Mesendoderm (in vitro differentiated cells): ENCODE measurements at regions not wholly inside any gene's neighbourhood (a gene's known extent, or its start where the extent isn't known, plus 50 kb on each side); places are given as distances from the start of the nearest gene placed in this dataset.

Source experiments
- DNase-seq: peaks from one replicate; pipeline ENCODE4 v3.0.0; 2013
- H2AK5ac ChIP-seq: 2 replicates; pipeline ENCODE4 v1.6.1; 2013; ENCODE audit warnings: low read length, inconsistent platforms
- H2BK120ac ChIP-seq: 2 replicates; pipeline ENCODE4 v1.6.1; 2013; ENCODE audit warnings: low read depth, mild to moderate bottlenecking, low read length, moderate library complexity, mixed read lengths
- H2BK15ac ChIP-seq: replicated peaks from 2 replicates; pipeline ENCODE4 v1.6.1; 2013; ENCODE audit warnings: low read depth, mild to moderate bottlenecking, moderate library complexity
- H2BK5ac ChIP-seq: 2 replicates; pipeline ENCODE4 v1.6.1; 2013; ENCODE audit warnings: low read length, inconsistent platforms
- H3K18ac ChIP-seq: 2 replicates; pipeline ENCODE4 v1.6.1; 2013; ENCODE audit warnings: mild to moderate bottlenecking, low read length, mixed read lengths
- H3K23ac ChIP-seq: one replicate; pipeline ENCODE4 v1.6.1; 2013; ENCODE audit warnings: low read length
- H3K27ac ChIP-seq: 2 replicates; pipeline ENCODE4 v1.5.1; 2013; ENCODE audit warnings: low read depth, mild to moderate bottlenecking, inconsistent platforms, low read length, moderate library complexity
- H3K27me3 ChIP-seq: 2 replicates; pipeline ENCODE4 v1.6.1; 2013; ENCODE audit warnings: low read length, control low read depth, mild to moderate bottlenecking, inconsistent platforms; ENCODE audit not compliant: insufficient read depth, poor library complexity
- H3K36me3 ChIP-seq: 2 replicates; pipeline ENCODE4 v1.6.1; 2013; ENCODE audit warnings: low read length, inconsistent platforms; ENCODE audit not compliant: control insufficient read depth, insufficient read depth
- H3K4ac ChIP-seq: one replicate; pipeline ENCODE4 v1.6.1; 2013; ENCODE audit warnings: low read depth, mild to moderate bottlenecking, low read length, moderate library complexity
- H3K4me1 ChIP-seq: 2 replicates; pipeline ENCODE4 v1.6.1; 2013; ENCODE audit warnings: low read depth, low read length, inconsistent platforms; ENCODE audit not compliant: control insufficient read depth
- H3K4me2 ChIP-seq: 2 replicates; pipeline ENCODE4 v1.6.1; 2013; ENCODE audit warnings: low read length
- H3K4me3 ChIP-seq: 2 replicates; pipeline ENCODE4 v1.5.1; 2013; ENCODE audit warnings: mild to moderate bottlenecking, low read length
- H3K56ac ChIP-seq: one replicate; pipeline ENCODE4 v1.6.1; 2013; ENCODE audit warnings: low read length
- H3K79me1 ChIP-seq: 2 replicates; pipeline ENCODE4 v1.6.1; 2013; ENCODE audit warnings: low read length, inconsistent platforms
- H3K79me2 ChIP-seq: 2 replicates; pipeline ENCODE4 v1.6.1; 2013; ENCODE audit warnings: mild to moderate bottlenecking, low read length; ENCODE audit not compliant: control insufficient read depth, insufficient read depth
- H3K9ac ChIP-seq: 2 replicates; pipeline ENCODE4 v1.6.1; 2013; ENCODE audit warnings: low read length, inconsistent platforms
- H4K5ac ChIP-seq: one replicate; pipeline ENCODE4 v1.6.1; 2013; ENCODE audit warnings: low read length
- H4K8ac ChIP-seq: one replicate; pipeline ENCODE4 v1.6.1; 2013; ENCODE audit warnings: low read depth, mild to moderate bottlenecking, control low read depth, low read length, moderate library complexity
- WGBS: extraction: QIAGEN DNeasy Blood & Tissue Kit; methylation state at CpG from one replicate; pipeline ENCODE4 v1.1.7; 2013; ENCODE audit warnings: low lambda C conversion rate, missing lambda C conversion rate; ENCODE audit not compliant: insufficient coverage; ENCODE audit errors: extremely low coverage; 5-methylcytosine and 5-hydroxymethylcytosine counted together

DNA sequence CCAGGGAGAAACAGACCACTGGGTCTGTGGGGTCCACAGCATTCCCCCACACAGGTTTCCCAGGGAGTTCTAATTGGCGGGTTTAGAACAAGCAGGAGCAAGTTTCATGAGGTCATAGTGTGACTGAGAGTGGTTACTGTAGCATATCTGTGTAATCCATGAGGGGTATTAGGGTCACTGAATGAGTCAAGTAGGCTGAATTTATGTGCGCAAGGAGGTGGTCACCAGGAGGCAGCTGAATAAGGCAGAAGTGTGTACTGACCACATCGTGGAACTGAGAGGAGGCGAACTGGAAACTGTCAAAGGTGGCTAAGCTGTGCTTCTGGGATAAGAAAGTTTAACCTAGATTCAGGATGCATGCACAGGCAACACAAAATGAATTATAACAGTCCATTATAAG is 876.0 kb downstream of the METTL15 start:
- H3K4me3 ChIP-seq, result no peak overlapping the region
- no peak overlapping the region for H3K4ac ChIP-seq
- H3K27ac ChIP-seq, result no peak overlapping the region
- no peak overlapping the region for H3K23ac ChIP-seq
- H3K4me2 ChIP-seq, result no peak overlapping the region
- H2AK5ac ChIP-seq, result no peak overlapping the region
- no peak overlapping the region for H2BK120ac ChIP-seq
- H3K9ac ChIP-seq, result no peak overlapping the region
- H2BK5ac ChIP-seq, result no peak overlapping the region
- no peaks in the 10 kb centered on the region for H3K27me3 ChIP-seq
- no peaks in the 10 kb centered on the region for H3K79me2 ChIP-seq
- no CpG with 5 or more reads among the region's 4 CpGs for WGBS
- H4K8ac ChIP-seq, result no peak overlapping the region
- H3K79me1 ChIP-seq, result no peaks in the 10 kb centered on the region
- no peaks in the 10 kb centered on the region for H3K4me1 ChIP-seq
- H3K36me3 ChIP-seq, result no peaks in the 10 kb centered on the region
- no peak overlapping the region for H3K56ac ChIP-seq
- no peak for DNase-seq
- no peak overlapping the region for H3K18ac ChIP-seq
- no peak overlapping the region for H4K5ac ChIP-seq
- H2BK15ac ChIP-seq, result no peak overlapping the region

DNA sequence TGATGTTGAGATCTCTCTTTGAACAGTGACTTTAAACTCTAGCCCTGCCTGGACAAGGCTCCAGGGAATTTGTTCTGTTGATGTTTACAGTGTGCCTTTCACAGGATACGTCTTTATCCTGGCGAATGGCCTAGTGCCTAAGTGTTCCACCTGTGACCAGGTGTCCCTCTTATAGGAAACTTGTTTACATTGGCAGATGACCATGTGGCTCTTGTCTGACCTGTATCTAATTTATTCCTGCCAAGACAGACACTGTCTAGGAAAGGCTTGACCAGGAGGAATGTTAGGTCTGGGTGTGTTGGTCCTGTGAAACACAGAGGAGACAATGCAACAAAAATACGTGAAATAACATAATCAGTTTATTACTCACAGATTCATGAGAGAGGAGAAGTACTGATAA is 875.6 kb downstream of the METTL15 start:
- H2AK5ac ChIP-seq, result no peak overlapping the region

DNA sequence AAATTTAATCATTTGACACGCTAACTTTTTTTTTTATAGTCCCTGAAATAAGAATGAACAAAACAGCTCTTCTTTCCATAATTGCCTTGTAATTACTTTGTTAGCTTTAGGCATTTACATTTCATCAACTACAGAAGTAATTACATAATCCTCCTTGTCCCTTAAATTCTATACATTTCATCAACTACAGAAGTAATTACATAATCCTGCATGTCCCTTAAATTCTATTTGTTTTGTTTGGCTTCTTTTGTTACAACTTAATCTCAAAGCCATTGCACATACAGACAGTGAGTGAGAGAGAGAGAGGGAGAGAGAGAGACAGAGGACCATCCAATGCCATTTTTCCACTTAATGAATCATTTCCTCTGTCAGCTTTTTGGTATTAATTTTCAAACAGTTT is 873.2 kb downstream of the METTL15 start:
- H3K4me3 ChIP-seq, result no peak overlapping the region
- DNase-seq, result no peak
- H3K79me2 ChIP-seq, result no peaks in the 10 kb centered on the region
- no peaks in the 10 kb centered on the region for H3K27me3 ChIP-seq
- H2BK120ac ChIP-seq, result no peak overlapping the region
- no peak overlapping the region for H3K18ac ChIP-seq
- no peak overlapping the region for H4K5ac ChIP-seq
- no peak overlapping the region for H2BK5ac ChIP-seq
- no peaks in the 10 kb centered on the region for H3K36me3 ChIP-seq
- no peak overlapping the region for H2AK5ac ChIP-seq
- no peaks in the 10 kb centered on the region for H3K4me1 ChIP-seq
- H3K4me2 ChIP-seq, result no peak overlapping the region
- H3K79me1 ChIP-seq, result no peaks in the 10 kb centered on the region
- H3K56ac ChIP-seq, result no peak overlapping the region
- H4K8ac ChIP-seq, result no peak overlapping the region
- no peak overlapping the region for H3K23ac ChIP-seq
- H3K27ac ChIP-seq, result no peak overlapping the region
- no CpG with 5 or more reads among the region's 1 CpG for WGBS
- H3K4ac ChIP-seq, result no peak overlapping the region
- no peak overlapping the region for H2BK15ac ChIP-seq
- no peak overlapping the region for H3K9ac ChIP-seq

More for the DNA sequence above, 875.6 kb downstream of the METTL15 start:
- H3K4me3 ChIP-seq, result no peak overlapping the region
- no peaks in the 10 kb centered on the region for H3K79me1 ChIP-seq
- H3K23ac ChIP-seq, result no peak overlapping the region
- H3K18ac ChIP-seq, result no peak overlapping the region
- no peak overlapping the region for H2BK5ac ChIP-seq
- no peak overlapping the region for H3K4ac ChIP-seq
- no CpG with 5 or more reads among the region's 3 CpGs for WGBS
- H3K36me3 ChIP-seq, result no peaks in the 10 kb centered on the region
- no peaks in the 10 kb centered on the region for H3K27me3 ChIP-seq
- H3K4me2 ChIP-seq, result no peak overlapping the region
- no peaks in the 10 kb centered on the region for H3K4me1 ChIP-seq
- H3K27ac ChIP-seq, result no peak overlapping the region
- no peak overlapping the region for H3K9ac ChIP-seq
- no peak overlapping the region for H4K8ac ChIP-seq
- no peak overlapping the region for H2BK15ac ChIP-seq
- H3K56ac ChIP-seq, result no peak overlapping the region
- H2BK120ac ChIP-seq, result no peak overlapping the region
- no peak for DNase-seq
- H4K5ac ChIP-seq, result no peak overlapping the region
- H3K79me2 ChIP-seq, result no peaks in the 10 kb centered on the region

DNA sequence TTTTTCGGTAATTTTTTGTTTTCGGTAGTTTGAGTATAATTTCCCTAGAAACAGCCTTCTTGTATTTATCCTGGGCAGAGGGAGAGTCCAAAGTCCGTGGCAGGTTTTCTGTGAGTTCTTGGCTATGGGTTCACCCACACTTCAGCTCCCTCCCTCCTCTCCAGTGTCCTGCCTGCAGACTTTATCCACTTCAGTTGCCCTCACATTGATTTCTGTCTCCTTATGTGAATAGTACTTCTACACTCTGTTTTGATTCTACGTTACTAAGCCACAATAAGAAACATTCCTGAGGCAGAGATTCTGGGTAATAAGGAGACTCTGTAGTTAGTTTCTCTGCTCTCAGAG is 868.6 kb downstream of the METTL15 start:
- Histone ChIP-seq H3K4ac (no peak overlapping the region), H4K8ac (peak overlapping the region; percentile 89), H3K9ac (no peak overlapping the region), H2AK5ac (no peak overlapping the region), H3K79me2 (no peaks in the 10 kb centered on the region), H2BK5ac (no peak overlapping the region), H3K36me3 (no peaks in the 10 kb centered on the region), H3K79me1 (no peaks in the 10 kb centered on the region), H4K5ac (no peak overlapping the region), H3K18ac (no peak overlapping the region), H2BK120ac (no peak overlapping the region), H3K56ac (no peak overlapping the region), H2BK15ac (no peak overlapping the region), H3K27ac (no peak overlapping the region), H3K4me3 (no peak overlapping the region), H3K4me2 (no peak overlapping the region), H3K4me1 (no peaks in the 10 kb centered on the region), H3K23ac (no peak overlapping the region), H3K27me3 (no peaks in the 10 kb centered on the region)
- no CpG with 5 or more reads among the region's 4 CpGs for WGBS
- DNase-seq, result no peak

DNA sequence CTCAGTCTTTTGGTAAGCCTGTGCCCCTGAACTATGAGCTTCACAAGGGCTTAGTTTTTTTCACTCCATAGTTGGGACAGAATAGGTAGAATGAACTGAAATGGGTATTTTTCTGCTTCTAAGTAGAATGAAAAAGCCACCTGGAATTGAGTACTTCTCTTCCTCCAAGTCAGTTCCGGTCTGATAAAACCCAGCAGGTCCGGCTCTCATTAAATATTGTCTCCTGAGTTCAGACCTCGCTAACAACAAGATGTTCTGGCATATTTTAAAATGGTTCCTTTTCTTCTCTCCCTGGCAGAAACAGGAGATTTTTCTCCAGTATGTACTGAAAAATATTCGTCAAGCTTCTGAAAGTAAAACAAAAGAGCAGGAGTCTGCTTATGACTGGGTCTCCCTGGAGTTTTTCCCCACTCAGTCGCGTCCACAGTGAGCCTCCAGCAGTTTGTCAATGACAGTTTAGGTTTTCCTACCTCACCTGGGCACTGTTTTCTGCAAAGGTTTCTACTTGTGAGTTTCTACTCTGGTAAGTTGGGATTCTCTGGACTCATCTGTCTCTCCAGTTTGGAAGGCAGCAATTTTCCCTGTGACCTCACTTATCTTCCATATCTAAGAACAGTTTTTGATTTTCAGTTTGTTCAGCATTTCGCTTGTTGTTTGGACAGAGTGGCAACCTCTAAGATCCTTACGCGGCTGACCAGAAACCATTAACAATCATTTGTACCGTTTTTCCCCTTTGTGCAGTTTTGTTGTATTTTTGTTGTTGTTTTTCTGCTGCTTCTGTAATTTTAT is 868.0 kb downstream of the METTL15 start:
- Histone ChIP-seq H2BK15ac (no peak overlapping the region), H3K4ac (no peak overlapping the region), H2AK5ac (no peak overlapping the region), H3K27ac (no peak overlapping the region), H3K36me3 (no peaks in the 10 kb centered on the region), H3K4me1 (no peaks in the 10 kb centered on the region), H3K4me3 (no peak overlapping the region), H2BK120ac (no peak overlapping the region), H2BK5ac (no peak overlapping the region), H4K8ac (no peak overlapping the region), H3K79me2 (no peaks in the 10 kb centered on the region), H3K79me1 (no peaks in the 10 kb centered on the region), H3K27me3 (no peaks in the 10 kb centered on the region), H4K5ac (no peak overlapping the region), H3K4me2 (no peak overlapping the region), H3K56ac (no peak overlapping the region), H3K9ac (no peak overlapping the region), H3K23ac (no peak overlapping the region), H3K18ac (no peak overlapping the region)
- DNase-seq, result no peak
- no CpG with 5 or more reads among the region's 10 CpGs for WGBS

DNA sequence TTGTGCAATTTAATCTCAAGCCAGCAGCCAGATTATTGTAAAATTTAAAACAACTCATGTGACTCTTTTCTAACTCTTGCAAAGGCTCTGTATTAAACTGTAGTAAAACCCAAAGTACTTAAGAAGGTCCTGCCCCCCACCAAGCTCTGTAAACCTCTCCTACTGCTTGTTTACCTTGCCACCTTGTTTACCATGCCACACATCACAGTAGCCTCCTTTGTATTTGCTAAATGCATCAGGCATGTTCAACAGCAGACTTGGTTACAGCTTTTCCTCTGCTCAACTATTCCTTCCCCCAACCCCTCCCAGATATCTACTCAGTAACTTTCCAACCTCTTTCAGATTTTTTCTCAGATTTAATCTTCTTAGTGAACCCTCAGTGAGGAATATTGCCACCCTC is 861.6 kb downstream of the METTL15 start:
- Histone ChIP-seq H2AK5ac (no peak overlapping the region), H3K79me2 (no peaks in the 10 kb centered on the region), H4K8ac (no peak overlapping the region), H3K36me3 (no peaks in the 10 kb centered on the region), H4K5ac (no peak overlapping the region), H3K4me1 (no peaks in the 10 kb centered on the region), H3K27ac (no peak overlapping the region), H3K4me2 (no peak overlapping the region), H3K56ac (no peak overlapping the region), H3K9ac (no peak overlapping the region), H3K4ac (no peak overlapping the region), H2BK5ac (no peak overlapping the region), H3K23ac (no peak overlapping the region), H3K4me3 (no peak overlapping the region), H3K79me1 (no peaks in the 10 kb centered on the region), H3K18ac (no peak overlapping the region), H2BK15ac (no peak overlapping the region), H3K27me3 (no peaks in the 10 kb centered on the region), H2BK120ac (no peak overlapping the region)
- DNase-seq, result peak; percentile 3
